ENCODE measurements at regions not wholly inside any gene's neighbourhood (a gene's known extent, or its start where the extent isn't known, plus 50 kb on each side); places are given as distances from the start of the nearest gene placed in this dataset.

DNA sequence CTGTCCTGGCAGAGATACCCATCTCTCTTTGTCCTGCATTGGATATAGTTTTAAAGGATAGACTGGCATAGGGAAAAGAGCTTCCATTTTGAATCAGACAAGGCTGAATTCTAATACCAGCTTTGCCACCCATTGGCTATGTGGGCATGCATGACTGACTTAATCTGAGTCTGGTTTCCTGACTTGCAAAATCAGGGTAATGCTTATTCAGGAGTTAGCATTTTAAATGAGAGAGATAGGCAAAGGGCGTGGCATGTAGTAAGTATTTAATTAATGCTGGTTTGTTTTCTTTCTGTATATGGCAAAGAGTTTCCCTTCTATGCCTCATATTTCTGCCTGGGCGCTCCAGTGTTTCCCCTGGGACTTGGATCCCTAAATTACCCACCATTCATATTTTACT lies 492.9 kb downstream of the IGSF11 start:
- Histone ChIP-seq H3K4me3 (no peak overlapping the region), H3K4me1 (no peaks in the 10 kb centered on the region), H3K27me3 (no peaks in the 10 kb centered on the region), H3K36me3 (no peaks in the 10 kb centered on the region), H3K27ac (no peak overlapping the region), H3K9me3 (no peaks in the 10 kb centered on the region)
- TF ChIP-seq, protein P1, sequence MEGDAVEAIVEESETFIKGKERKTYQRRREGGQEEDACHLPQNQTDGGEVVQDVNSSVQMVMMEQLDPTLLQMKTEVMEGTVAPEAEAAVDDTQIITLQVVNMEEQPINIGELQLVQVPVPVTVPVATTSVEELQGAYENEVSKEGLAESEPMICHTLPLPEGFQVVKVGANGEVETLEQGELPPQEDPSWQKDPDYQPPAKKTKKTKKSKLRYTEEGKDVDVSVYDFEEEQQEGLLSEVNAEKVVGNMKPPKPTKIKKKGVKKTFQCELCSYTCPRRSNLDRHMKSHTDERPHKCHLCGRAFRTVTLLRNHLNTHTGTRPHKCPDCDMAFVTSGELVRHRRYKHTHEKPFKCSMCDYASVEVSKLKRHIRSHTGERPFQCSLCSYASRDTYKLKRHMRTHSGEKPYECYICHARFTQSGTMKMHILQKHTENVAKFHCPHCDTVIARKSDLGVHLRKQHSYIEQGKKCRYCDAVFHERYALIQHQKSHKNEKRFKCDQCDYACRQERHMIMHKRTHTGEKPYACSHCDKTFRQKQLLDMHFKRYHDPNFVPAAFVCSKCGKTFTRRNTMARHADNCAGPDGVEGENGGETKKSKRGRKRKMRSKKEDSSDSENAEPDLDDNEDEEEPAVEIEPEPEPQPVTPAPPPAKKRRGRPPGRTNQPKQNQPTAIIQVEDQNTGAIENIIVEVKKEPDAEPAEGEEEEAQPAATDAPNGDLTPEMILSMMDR (IDR thresholded peaks at IDR 0.05) = no peak
- TF ChIP-seq POLR2A (IDR thresholded peaks at IDR 0.05) = no peak
- no peak for TF ChIP-seq EP300 (IDR thresholded peaks at IDR 0.05)
- TF ChIP-seq POLR2AphosphoS5 (IDR thresholded peaks at IDR 0.05) = no peak
- no peak for ATAC-seq
- WGBS, 2 donors (ENCODE audit: low coverage in 1 of 2) = 66 to 88% methylated on average over 2 of the region's 2 CpGs

DNA sequence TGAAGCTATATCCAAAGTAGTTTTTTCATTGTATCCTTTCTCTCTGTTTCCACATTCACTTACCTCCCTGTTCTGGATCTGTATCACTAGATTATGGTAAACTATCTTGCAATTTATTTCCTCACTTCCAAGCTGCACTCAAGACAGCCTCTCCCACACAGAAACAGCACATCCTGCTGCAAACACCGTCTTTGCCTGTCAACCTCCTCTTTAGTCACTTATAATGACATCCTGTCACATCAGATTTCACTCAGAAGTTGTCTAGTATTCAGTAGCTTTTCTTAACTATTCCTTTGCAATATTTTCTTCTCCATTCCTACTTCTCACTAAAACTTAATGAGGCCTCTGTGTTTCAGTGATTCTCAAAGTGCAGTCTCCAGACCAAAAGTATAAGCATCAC lies 490.8 kb downstream of the IGSF11 start:
- Histone ChIP-seq H3K4me3 (no peak overlapping the region), H3K4me1 (no peaks in the 10 kb centered on the region), H3K36me3 (no peaks in the 10 kb centered on the region), H3K27me3 (no peaks in the 10 kb centered on the region), H3K9me3 (no peaks in the 10 kb centered on the region), H3K27ac (no peak overlapping the region)
- WGBS, 2 donors (ENCODE audit: low coverage in 1 of 2) = 22 to 62% methylated on average over 1 of the region's 1 CpG
- no peak for ATAC-seq
- no peak for TF ChIP-seq EP300 (IDR thresholded peaks at IDR 0.05)
- TF ChIP-seq, protein P1 (IDR thresholded peaks at IDR 0.05) = no peak
- TF ChIP-seq POLR2A (IDR thresholded peaks at IDR 0.05) = no peak
- no peak for TF ChIP-seq POLR2AphosphoS5 (IDR thresholded peaks at IDR 0.05)

DNA sequence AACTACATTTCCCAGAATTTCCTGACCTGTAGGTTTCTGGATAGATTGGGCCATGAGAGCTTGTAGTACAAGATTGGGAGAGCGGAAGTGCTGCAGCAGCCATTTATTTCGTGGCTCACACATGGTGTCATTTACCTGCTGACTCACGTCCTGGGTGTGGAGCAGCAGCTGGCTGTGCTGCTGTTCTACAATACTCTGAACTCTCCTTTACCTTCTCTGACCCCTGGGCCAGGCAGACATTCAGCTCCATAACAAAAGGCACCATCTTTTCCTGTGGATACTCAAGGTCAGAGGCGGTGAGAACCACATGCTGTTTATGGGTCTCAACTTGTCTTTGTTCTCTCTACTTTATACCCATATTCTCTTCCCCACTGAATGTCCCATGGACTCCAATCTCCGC lies 490.2 kb downstream of the IGSF11 start:
- Histone ChIP-seq H3K27me3 (no peaks in the 10 kb centered on the region), H3K36me3 (no peaks in the 10 kb centered on the region), H3K4me3 (no peak overlapping the region), H3K9me3 (no peaks in the 10 kb centered on the region), H3K4me1 (no peaks in the 10 kb centered on the region), H3K27ac (no peak overlapping the region)
- TF ChIP-seq POLR2A (IDR thresholded peaks at IDR 0.05) (no peak), POLR2AphosphoS5 (IDR thresholded peaks at IDR 0.05) (no peak), EP300 (IDR thresholded peaks at IDR 0.05) (no peak)
- TF ChIP-seq, protein P1 (IDR thresholded peaks at IDR 0.05) = no peak
- no peak for ATAC-seq
- WGBS, 2 donors (ENCODE audit: low coverage in 1 of 2) = 69 to 91% methylated on average over 5 of the region's 5 CpGs

DNA sequence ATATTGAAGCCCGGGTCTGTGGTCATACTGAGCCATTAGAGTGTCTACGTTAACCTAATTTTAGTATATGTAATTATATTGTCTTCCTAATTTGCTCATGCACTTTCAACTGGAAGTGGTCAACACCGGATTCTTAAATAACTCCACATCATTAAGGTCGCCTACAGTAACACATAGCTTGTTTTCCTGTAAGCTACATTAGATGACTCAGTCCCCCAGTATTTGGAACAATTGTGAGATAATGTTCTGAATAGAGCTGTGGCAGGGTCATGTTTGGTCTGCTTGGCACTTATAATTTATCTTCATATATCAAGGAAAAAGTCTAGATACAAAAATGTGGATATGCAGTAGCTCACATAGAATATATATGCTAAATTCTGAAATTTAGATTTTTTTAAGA lies 486.2 kb downstream of the IGSF11 start:
- H3K9me3 ChIP-seq = no peaks in the 10 kb centered on the region
- WGBS, 2 donors (ENCODE audit: low coverage in 1 of 2) = 83 to 86% methylated on average over 2 to 4 of the region's 4 CpGs
- TF ChIP-seq, protein P1 (IDR thresholded peaks at IDR 0.05) = no peak
- TF ChIP-seq POLR2AphosphoS5 (IDR thresholded peaks at IDR 0.05) = no peak
- no peak for TF ChIP-seq EP300 (IDR thresholded peaks at IDR 0.05)
- no peak for TF ChIP-seq POLR2A (IDR thresholded peaks at IDR 0.05)
- no peaks in the 10 kb centered on the region for H3K36me3 ChIP-seq
- no peak overlapping the region for H3K27ac ChIP-seq
- H3K4me1 ChIP-seq = no peaks in the 10 kb centered on the region
- no peak for ATAC-seq
- no peak overlapping the region for H3K4me3 ChIP-seq
- no peaks in the 10 kb centered on the region for H3K27me3 ChIP-seq

DNA sequence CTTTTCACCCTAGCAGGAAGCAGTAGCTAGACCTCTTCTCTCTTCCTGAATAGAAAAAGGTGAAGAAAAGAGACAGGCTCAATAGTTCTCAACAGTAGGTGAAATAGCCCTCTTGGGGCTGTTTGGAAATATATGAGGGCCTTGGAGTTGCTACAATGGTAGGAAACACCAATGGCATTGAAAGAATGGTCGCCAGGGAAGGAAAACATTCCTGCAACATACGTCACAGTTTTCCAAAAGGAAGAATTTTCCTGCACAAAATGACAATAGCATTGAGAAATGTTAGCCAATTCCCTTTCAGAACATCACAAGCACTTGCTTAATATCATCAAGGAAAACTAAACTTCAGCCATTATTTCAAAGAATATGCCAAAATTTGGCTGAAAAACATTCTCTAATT lies 484.5 kb downstream of the IGSF11 start:
- 40 to 60% methylated on average over 2 of the region's 2 CpGs for WGBS, 2 donors (ENCODE audit: low coverage in 1 of 2)

More for the DNA sequence above, 484.5 kb downstream of the IGSF11 start:
- Histone ChIP-seq H3K27ac (no peak overlapping the region), H3K4me1 (no peaks in the 10 kb centered on the region), H3K9me3 (no peaks in the 10 kb centered on the region), H3K27me3 (no peaks in the 10 kb centered on the region), H3K36me3 (no peaks in the 10 kb centered on the region), H3K4me3 (no peak overlapping the region)
- no peak for ATAC-seq
- TF ChIP-seq POLR2A (IDR thresholded peaks at IDR 0.05) = no peak
- TF ChIP-seq, protein P1 (IDR thresholded peaks at IDR 0.05) = no peak
- no peak for TF ChIP-seq POLR2AphosphoS5 (IDR thresholded peaks at IDR 0.05)
- no peak for TF ChIP-seq EP300 (IDR thresholded peaks at IDR 0.05)
